C4-2B (cell line): ENCODE measurements at regions not wholly inside any gene's neighbourhood (a gene's known extent, or its start where the extent isn't known, plus 50 kb on each side); places are given as distances from the start of the nearest gene placed in this dataset.

Source experiments
- ZFX ChIP-seq: fragments of 450-650 bp; IDR thresholded peaks from 2 replicates; pipeline ENCODE4 v1.6.1; 2017
- TF ChIP-seq, protein P1 (sequence below): fragments of 450-650 bp; conservative IDR thresholded peaks from 2 replicates; pipeline ENCODE4 v1.5.1; 2017; ENCODE audit warnings: mild to moderate bottlenecking

DNA sequence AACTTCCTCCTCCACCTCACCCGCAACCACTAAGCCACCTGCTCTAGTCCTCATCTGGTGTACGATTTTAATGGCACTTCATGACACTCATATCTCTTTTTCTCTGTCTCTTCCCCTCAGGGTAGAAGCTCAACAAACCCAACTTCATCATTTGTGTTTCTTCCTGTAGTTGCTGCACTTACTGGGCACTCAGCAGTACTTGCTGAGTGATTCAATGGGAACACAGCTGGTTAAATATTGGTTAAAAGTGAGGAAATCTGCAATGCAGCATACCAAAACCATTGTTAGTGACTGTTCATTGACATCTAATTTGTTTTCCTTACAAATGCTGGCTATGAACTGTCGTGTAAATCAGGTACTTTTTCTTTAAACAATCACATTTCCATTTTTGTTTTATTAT, 541.1 kb upstream of the PRMT6 start:
- TF ChIP-seq, protein P1, sequence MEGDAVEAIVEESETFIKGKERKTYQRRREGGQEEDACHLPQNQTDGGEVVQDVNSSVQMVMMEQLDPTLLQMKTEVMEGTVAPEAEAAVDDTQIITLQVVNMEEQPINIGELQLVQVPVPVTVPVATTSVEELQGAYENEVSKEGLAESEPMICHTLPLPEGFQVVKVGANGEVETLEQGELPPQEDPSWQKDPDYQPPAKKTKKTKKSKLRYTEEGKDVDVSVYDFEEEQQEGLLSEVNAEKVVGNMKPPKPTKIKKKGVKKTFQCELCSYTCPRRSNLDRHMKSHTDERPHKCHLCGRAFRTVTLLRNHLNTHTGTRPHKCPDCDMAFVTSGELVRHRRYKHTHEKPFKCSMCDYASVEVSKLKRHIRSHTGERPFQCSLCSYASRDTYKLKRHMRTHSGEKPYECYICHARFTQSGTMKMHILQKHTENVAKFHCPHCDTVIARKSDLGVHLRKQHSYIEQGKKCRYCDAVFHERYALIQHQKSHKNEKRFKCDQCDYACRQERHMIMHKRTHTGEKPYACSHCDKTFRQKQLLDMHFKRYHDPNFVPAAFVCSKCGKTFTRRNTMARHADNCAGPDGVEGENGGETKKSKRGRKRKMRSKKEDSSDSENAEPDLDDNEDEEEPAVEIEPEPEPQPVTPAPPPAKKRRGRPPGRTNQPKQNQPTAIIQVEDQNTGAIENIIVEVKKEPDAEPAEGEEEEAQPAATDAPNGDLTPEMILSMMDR = no peak
- TF ChIP-seq ZFX = no peak
